SK-N-SH treated with all-trans-retinoic acid at 6 μM for 48 hours (cell line): ENCODE measurements at regions not wholly inside any gene's neighbourhood (a gene's known extent, or its start where the extent isn't known, plus 50 kb on each side); places are given as distances from the start of the nearest gene placed in this dataset.

Experiments
- CSDC2 ChIP-seq: fragments of 250-450 bp; sonication (Bioruptor Pico); IDR thresholded peaks from 2 replicates; pipeline ENCODE4 v1.5.0; 2020; ENCODE audit warnings: mild to moderate bottlenecking, moderate library complexity
- SNAI2 ChIP-seq: fragments of 250-450 bp; sonication (Bioruptor Pico); IDR thresholded peaks from 2 replicates; pipeline ENCODE4 v1.5.0; 2020; ENCODE audit warnings: mild to moderate bottlenecking, moderate library complexity
- ZFP30 ChIP-seq: fragments of 450-650 bp; formaldehyde crosslinking; IDR thresholded peaks from 2 replicates; pipeline ENCODE4 v1.5.0; 2022; ENCODE audit warnings: mild to moderate bottlenecking, moderate library complexity
- ZNF8 ChIP-seq: fragments of 450-650 bp; formaldehyde crosslinking; IDR thresholded peaks from 2 replicates; pipeline ENCODE4 v1.5.0; 2020; ENCODE audit warnings: mild to moderate bottlenecking, moderate library complexity

GRCh38 chr18:76137216-76137615 is 357.8 kb downstream of the ZNF516 start:
- TF ChIP-seq SNAI2 (CRISPR knock-in tag): no peak
- TF ChIP-seq ZFP30 (CRISPR knock-in tag): no peak
- TF ChIP-seq CSDC2 (CRISPR knock-in tag): no peak
- TF ChIP-seq ZNF8 (CRISPR knock-in tag): no peak
